Loucy (cell line): ENCODE measurements at regions not wholly inside any gene's neighbourhood (a gene's known extent, or its start where the extent isn't known, plus 50 kb on each side); places are given as distances from the start of the nearest gene placed in this dataset.

Experiments used
- EZH2phosphoT487 ChIP-seq: fragments of 200-600 bp; IDR thresholded peaks from 2 replicates; pipeline ENCODE4 v1.6.1; 2018; ENCODE audit warnings: antibody characterized with exemption, mild to moderate bottlenecking, moderate library complexity, borderline replicate concordance
- TF ChIP-seq, protein P1 (sequence below): fragments of 200-600 bp; sonication (generic); conservative IDR thresholded peaks from 2 replicates; pipeline ENCODE4 v1.5.1; 2014; ENCODE audit warnings: mild to moderate bottlenecking, antibody characterized with exemption, low read length

DNA sequence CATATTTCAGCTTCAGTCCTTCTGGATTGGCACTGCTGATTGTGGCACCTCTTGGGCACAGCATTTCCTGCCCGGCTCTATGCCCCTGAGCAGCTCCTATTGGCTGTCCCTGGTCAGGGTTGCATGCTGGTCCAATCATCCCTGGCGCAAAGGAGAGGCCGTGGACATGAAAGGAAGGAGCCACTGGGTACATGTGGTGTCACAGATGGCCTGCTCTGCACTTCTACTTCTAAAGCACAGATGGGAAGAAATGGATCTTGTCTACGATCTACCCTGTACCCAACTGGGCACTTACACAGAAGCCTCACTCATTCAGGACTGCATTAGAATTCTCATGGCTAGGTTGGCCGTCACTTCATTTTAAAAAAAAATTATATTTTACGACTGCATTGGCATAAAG lies 232.5 kb downstream of the SHQ1 start:
- TF ChIP-seq, protein P1, sequence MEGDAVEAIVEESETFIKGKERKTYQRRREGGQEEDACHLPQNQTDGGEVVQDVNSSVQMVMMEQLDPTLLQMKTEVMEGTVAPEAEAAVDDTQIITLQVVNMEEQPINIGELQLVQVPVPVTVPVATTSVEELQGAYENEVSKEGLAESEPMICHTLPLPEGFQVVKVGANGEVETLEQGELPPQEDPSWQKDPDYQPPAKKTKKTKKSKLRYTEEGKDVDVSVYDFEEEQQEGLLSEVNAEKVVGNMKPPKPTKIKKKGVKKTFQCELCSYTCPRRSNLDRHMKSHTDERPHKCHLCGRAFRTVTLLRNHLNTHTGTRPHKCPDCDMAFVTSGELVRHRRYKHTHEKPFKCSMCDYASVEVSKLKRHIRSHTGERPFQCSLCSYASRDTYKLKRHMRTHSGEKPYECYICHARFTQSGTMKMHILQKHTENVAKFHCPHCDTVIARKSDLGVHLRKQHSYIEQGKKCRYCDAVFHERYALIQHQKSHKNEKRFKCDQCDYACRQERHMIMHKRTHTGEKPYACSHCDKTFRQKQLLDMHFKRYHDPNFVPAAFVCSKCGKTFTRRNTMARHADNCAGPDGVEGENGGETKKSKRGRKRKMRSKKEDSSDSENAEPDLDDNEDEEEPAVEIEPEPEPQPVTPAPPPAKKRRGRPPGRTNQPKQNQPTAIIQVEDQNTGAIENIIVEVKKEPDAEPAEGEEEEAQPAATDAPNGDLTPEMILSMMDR, result no peak
- TF ChIP-seq EZH2phosphoT487, result no peak
